NCI-H1694 (cell line): ENCODE measurements at regions not wholly inside any gene's neighbourhood (a gene's known extent, or its start where the extent isn't known, plus 50 kb on each side); places are given as distances from the start of the nearest gene placed in this dataset.
A peak's percentile ranks its signal among the peaks of the same experiment; 100 is the strongest.

ENCODE experiments used
- DNase-seq: peaks from one replicate; lab custom pipeline; 2025; lab: John Stamatoyannopoulos, UW

- no peak for DNase-seq
Observed at GRCh38 chr9:16157651-16158050, 604.8 kb downstream of the CCDC171 start.

- no peak for DNase-seq
Observed at GRCh38 chr9:16158093-16158492, 605.2 kb downstream of the CCDC171 start.

- no peak for DNase-seq
Observed at GRCh38 chr9:16161483-16161882, 608.6 kb downstream of the CCDC171 start.

- no peak for DNase-seq
Observed at GRCh38 chr9:16170119-16170518, 617.3 kb downstream of the CCDC171 start.

GRCh38 chr9:16171911-16172310 is 619.1 kb downstream of the CCDC171 start:
- no peak for DNase-seq

- DNase-seq = no peak
Observed at GRCh38 chr9:16172796-16173195, 620.0 kb downstream of the CCDC171 start.

- no peak for DNase-seq
Observed at GRCh38 chr9:16174915-16175314, 622.1 kb downstream of the CCDC171 start.

- DNase-seq = no peak
Observed at GRCh38 chr9:16175461-16175860, 622.6 kb downstream of the CCDC171 start.

- DNase-seq = no peak
Observed at GRCh38 chr9:16178294-16178693, 625.5 kb downstream of the CCDC171 start.

GRCh38 chr9:16179566-16179965 is 626.7 kb downstream of the CCDC171 start:
- DNase-seq = peak; percentile 4

GRCh38 chr9:16180091-16180490 is 627.2 kb downstream of the CCDC171 start:
- no peak for DNase-seq

GRCh38 chr9:16180546-16180945 is 627.7 kb downstream of the CCDC171 start:
- DNase-seq = no peak

GRCh38 chr9:16181539-16181938 is 628.7 kb downstream of the CCDC171 start:
- DNase-seq = no peak

- DNase-seq = no peak
Observed at GRCh38 chr9:16182784-16183183, 629.9 kb downstream of the CCDC171 start.

GRCh38 chr9:16184964-16185646 is 632.3 kb downstream of the CCDC171 start:
- no peak for DNase-seq

GRCh38 chr9:16191191-16191590 is 638.3 kb downstream of the CCDC171 start:
- DNase-seq = no peak

- DNase-seq = peak; percentile 63
Observed at GRCh38 chr9:16191691-16192402, 639.0 kb downstream of the CCDC171 start.

- DNase-seq = no peak
Observed at GRCh38 chr9:16192403-16193017, 639.7 kb downstream of the CCDC171 start.

GRCh38 chr9:16193066-16193465 is 640.2 kb downstream of the CCDC171 start:
- no peak for DNase-seq

GRCh38 chr9:16196206-16196605 is 643.4 kb downstream of the CCDC171 start:
- no peak for DNase-seq

GRCh38 chr9:16197578-16198370 is 644.9 kb downstream of the CCDC171 start:
- no peak for DNase-seq

- no peak for DNase-seq
Observed at GRCh38 chr9:16198996-16199395, 646.2 kb downstream of the CCDC171 start.
